ENCODE measurements at regions not wholly inside any gene's neighbourhood (a gene's known extent, or its start where the extent isn't known, plus 50 kb on each side); places are given as distances from the start of the nearest gene placed in this dataset.

- no peaks in the 10 kb centered on the region for H3K36me3 ChIP-seq (ENCODE audit: insufficient read depth)
- no peaks in the 10 kb centered on the region for H3K79me2 ChIP-seq (ENCODE audit: insufficient read depth, low read depth)
- H3K4me3 ChIP-seq (IDR thresholded peaks at IDR 0.05; ENCODE audit: insufficient read depth, low read depth, low read length) = no peak overlapping the region
- H3K27me3 ChIP-seq (ENCODE audit: insufficient read depth, low read depth) = peaks cover 11% of the 10 kb centered on the region; the same call in 1 of the 2 replicates
- no peak overlapping the region for H3K9ac ChIP-seq
- no peaks in the 10 kb centered on the region for H4K20me1 ChIP-seq (ENCODE audit: insufficient read depth)
- H2AFZ ChIP-seq (ENCODE audit: low read depth) = no peak overlapping the region
- H3K4me2 ChIP-seq = no peak overlapping the region
- H3K4me1 ChIP-seq (ENCODE audit: low read depth, poor library complexity, severe bottlenecking) = no peaks in the 10 kb centered on the region
- TF ChIP-seq, protein P1, sequence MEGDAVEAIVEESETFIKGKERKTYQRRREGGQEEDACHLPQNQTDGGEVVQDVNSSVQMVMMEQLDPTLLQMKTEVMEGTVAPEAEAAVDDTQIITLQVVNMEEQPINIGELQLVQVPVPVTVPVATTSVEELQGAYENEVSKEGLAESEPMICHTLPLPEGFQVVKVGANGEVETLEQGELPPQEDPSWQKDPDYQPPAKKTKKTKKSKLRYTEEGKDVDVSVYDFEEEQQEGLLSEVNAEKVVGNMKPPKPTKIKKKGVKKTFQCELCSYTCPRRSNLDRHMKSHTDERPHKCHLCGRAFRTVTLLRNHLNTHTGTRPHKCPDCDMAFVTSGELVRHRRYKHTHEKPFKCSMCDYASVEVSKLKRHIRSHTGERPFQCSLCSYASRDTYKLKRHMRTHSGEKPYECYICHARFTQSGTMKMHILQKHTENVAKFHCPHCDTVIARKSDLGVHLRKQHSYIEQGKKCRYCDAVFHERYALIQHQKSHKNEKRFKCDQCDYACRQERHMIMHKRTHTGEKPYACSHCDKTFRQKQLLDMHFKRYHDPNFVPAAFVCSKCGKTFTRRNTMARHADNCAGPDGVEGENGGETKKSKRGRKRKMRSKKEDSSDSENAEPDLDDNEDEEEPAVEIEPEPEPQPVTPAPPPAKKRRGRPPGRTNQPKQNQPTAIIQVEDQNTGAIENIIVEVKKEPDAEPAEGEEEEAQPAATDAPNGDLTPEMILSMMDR (conservative IDR thresholded peaks at IDR 0.05; ENCODE audit: low read depth, low read length) = no peak
- no peak overlapping the region for H3K27ac ChIP-seq
These were observed 213.2 kb upstream of the IER5L start for GRCh38 chr9:129391221-129391661.

DNA sequence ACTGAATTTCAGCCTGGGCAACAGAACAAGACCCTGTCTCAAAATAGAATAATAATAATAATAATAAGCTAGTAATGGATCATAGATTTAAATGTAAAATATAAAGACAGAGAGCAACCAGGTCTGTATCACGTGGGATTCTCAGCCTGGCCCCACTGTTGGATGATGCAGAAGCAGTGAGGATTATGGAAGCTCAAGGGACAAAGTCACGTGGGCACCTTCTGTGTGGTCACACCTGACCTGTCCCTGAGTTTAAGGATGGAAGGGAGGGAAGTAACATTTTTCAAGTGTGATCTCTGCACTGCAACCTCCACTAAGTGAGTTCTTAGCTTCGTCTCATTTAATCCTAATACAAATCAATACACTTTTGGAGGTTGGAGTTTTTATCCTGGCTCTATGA, 212.5 kb upstream of the IER5L start:
- Histone ChIP-seq H2AFZ (ENCODE audit: low read depth) (no peak overlapping the region), H3K4me1 (ENCODE audit: low read depth, poor library complexity, severe bottlenecking) (no peaks in the 10 kb centered on the region), H3K4me3 (IDR thresholded peaks at IDR 0.05; ENCODE audit: insufficient read depth, low read depth, low read length) (no peak overlapping the region), H3K36me3 (ENCODE audit: insufficient read depth) (no peaks in the 10 kb centered on the region), H4K20me1 (ENCODE audit: insufficient read depth) (no peaks in the 10 kb centered on the region), H3K79me2 (ENCODE audit: insufficient read depth, low read depth) (no peaks in the 10 kb centered on the region), H3K4me2 (no peak overlapping the region), H3K27ac (no peak overlapping the region), H3K27me3 (ENCODE audit: insufficient read depth, low read depth) (peaks cover 7% of the 10 kb centered on the region; the same call in 1 of the 2 replicates), H3K9ac (no peak overlapping the region)
- TF ChIP-seq, protein P1 (conservative IDR thresholded peaks at IDR 0.05; ENCODE audit: low read depth, low read length) = no peak

DNA sequence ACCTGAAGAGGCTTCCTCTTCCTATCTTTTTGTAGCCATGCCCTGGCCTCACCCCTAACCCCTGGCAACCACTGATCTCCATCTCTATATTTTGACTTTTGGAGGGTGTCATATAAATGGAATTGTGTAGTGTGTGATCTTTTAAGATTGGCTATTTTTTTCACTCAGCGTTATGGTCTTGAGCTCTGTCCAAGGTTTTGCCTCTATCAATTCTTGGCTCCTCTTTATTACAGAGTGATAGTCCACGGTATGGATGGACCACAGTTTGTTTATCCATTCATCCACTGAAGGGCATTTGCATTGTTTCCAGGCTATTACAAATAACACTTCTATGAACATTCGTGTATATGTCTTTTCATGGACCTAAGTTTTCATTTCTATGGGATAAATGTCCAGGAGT, 209.8 kb upstream of the IER5L start:
- Histone ChIP-seq H3K27me3 (ENCODE audit: insufficient read depth, low read depth) (no peaks in the 10 kb centered on the region), H3K4me1 (ENCODE audit: low read depth, poor library complexity, severe bottlenecking) (peaks cover 5% of the 10 kb centered on the region)

DNA sequence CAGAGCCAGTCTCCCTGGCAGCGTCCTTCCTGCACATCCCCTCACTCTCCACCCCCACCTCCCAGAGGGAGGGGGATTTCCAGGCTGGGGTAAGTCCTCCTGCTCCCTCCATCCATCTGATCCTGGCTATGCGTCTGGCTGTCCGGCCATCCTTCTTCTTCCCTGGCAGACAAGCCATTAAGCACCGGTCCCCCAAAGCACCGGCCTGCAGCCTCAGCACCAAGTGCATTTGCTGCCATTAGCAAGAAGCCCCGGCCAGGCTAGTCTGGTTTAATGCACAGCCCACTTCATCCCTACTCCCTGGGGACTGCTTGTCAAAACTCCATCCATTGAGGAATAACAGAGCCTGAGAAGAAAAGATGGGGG, 208.7 kb upstream of the IER5L start:
- Histone ChIP-seq H3K36me3 (ENCODE audit: insufficient read depth) (no peaks in the 10 kb centered on the region), H2AFZ (ENCODE audit: low read depth) (no peak overlapping the region), H3K4me3 (IDR thresholded peaks at IDR 0.05; ENCODE audit: insufficient read depth, low read depth, low read length) (no peak overlapping the region), H3K79me2 (ENCODE audit: insufficient read depth, low read depth) (no peaks in the 10 kb centered on the region), H3K4me1 (ENCODE audit: low read depth, poor library complexity, severe bottlenecking) (peaks cover 16% of the 10 kb centered on the region), H3K9ac (no peak overlapping the region), H3K27ac (no peak overlapping the region), H3K27me3 (ENCODE audit: insufficient read depth, low read depth) (0 out of 2 replicates have a peak, but pooled peaks cover 2% of the 10 kb centered on the region), H3K4me2 (no peak overlapping the region), H4K20me1 (ENCODE audit: insufficient read depth) (no peaks in the 10 kb centered on the region)
- TF ChIP-seq, protein P1 (conservative IDR thresholded peaks at IDR 0.05; ENCODE audit: low read depth, low read length) = no peak

More for the DNA sequence above, 209.8 kb upstream of the IER5L start:
- no peak overlapping the region for H3K4me3 ChIP-seq (IDR thresholded peaks at IDR 0.05; ENCODE audit: insufficient read depth, low read depth, low read length)
- no peak overlapping the region for H3K4me2 ChIP-seq
- H3K27ac ChIP-seq = no peak overlapping the region
- H3K9ac ChIP-seq = no peak overlapping the region
- no peaks in the 10 kb centered on the region for H3K36me3 ChIP-seq (ENCODE audit: insufficient read depth)
- no peak overlapping the region for H2AFZ ChIP-seq (ENCODE audit: low read depth)
- H3K79me2 ChIP-seq (ENCODE audit: insufficient read depth, low read depth) = no peaks in the 10 kb centered on the region
- H4K20me1 ChIP-seq (ENCODE audit: insufficient read depth) = no peaks in the 10 kb centered on the region
- TF ChIP-seq, protein P1 (conservative IDR thresholded peaks at IDR 0.05; ENCODE audit: low read depth, low read length) = no peak
